ENCODE measurements at regions not wholly inside any gene's neighbourhood (a gene's known extent, or its start where the extent isn't known, plus 50 kb on each side); places are given as distances from the start of the nearest gene placed in this dataset.
A peak's percentile ranks its signal among the peaks of the same experiment; 100 is the strongest.

- ChIA-PET CTCF (no interaction called here), POLR2A (no interaction called here)
- Histone ChIP-seq H3K27me3 (replicated peaks in 1 of 2; ENCODE audit: control insufficient read depth in 2 of 2, extremely low read depth in 1 of 2, insufficient read depth in 2 of 2, low read length in 1 of 2) (no peaks in the 10 kb centered on the region), H3K27ac (ENCODE audit: low read length) (no peak overlapping the region), H3K4me3 (ENCODE audit: control insufficient read depth in 1 of 2, extremely low read depth in 1 of 2, low read length in 1 of 2) (no peak overlapping the region), H3K9me3 (no peaks in the 10 kb centered on the region), H3K36me3 (ENCODE audit: control insufficient read depth in 2 of 2, extremely low read depth in 1 of 2, insufficient read depth in 1 of 2, low read length in 1 of 2) (no peaks in the 10 kb centered on the region), H3K4me1 (ENCODE audit: control insufficient read depth in 1 of 2, extremely low read depth in 1 of 2, insufficient read depth in 2 of 2, low read length in 2 of 2) (peaks cover 0 to 12% of the 10 kb centered on the region in 2 experiments)
- H3K4me1 Mint-ChIP-seq = peaks cover 3 to 25% (median 7%) of the 10 kb centered on the region in 3 donors
- ATAC-seq (replicated peaks in 1 of 4) (peak in 2 of 4 experiments; percentile 54 to 98), DNase-seq (peak in 2 of 35 experiments; percentile 2 to 42)
- WGBS (ENCODE audit: insufficient coverage) = no CpG with 5 or more reads among the region's 2 CpGs
- H3K4me3 Mint-ChIP-seq = peak overlapping the region in 1 of 3 donors; percentile 43
- peak overlapping the region in 1 of 2 donors; percentile 59 for H3K27ac Mint-ChIP-seq
- peaks cover 6 to 22% (median 8%) of the 10 kb centered on the region in 3 donors for H3K9me3 Mint-ChIP-seq
- no peaks in the 10 kb centered on the region for H3K27me3 Mint-ChIP-seq
- H3K36me3 Mint-ChIP-seq = no peaks in the 10 kb centered on the region
Observed at GRCh38 chr6:101266063-101266462, 127.4 kb upstream of the GRIK2 start.

DNA sequence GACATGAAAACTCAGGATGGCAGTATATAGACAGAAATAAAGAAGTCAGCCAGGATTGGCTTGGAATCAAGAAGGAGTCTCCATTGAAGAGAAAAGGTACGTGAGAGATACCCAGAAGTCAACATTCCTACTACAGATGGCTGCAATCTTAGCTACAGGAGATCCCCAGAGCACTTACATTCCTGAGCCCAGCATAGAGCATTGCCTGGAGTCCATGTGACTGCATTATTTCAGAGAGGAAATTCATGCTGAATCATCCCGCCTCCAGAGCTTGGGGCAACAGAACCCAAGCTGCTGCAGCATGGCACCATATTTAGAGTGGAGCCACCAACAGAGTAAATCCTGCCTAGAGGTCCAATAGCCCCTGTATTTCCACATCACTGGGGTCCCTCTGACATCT lies 125.0 kb upstream of the GRIK2 start:
- Mint-ChIP-seq H3K36me3 (no peaks in the 10 kb centered on the region), H3K27ac (no peak overlapping the region), H3K9me3 (peaks cover 8 to 22% (median 9%) of the 10 kb centered on the region in 3 donors), H3K27me3 (no peaks in the 10 kb centered on the region), H3K4me1 (peaks cover 3 to 25% (median 7%) of the 10 kb centered on the region in 3 donors), H3K4me3 (no peak overlapping the region)
- WGBS (ENCODE audit: insufficient coverage) = 66% methylated on average over 2 of the region's 2 CpGs
- Histone ChIP-seq H3K36me3 (ENCODE audit: control insufficient read depth in 2 of 2, extremely low read depth in 1 of 2, insufficient read depth in 1 of 2, low read length in 1 of 2) (no peaks in the 10 kb centered on the region), H3K27me3 (replicated peaks in 1 of 2; ENCODE audit: control insufficient read depth in 2 of 2, extremely low read depth in 1 of 2, insufficient read depth in 2 of 2, low read length in 1 of 2) (no peaks in the 10 kb centered on the region), H3K4me1 (ENCODE audit: control insufficient read depth in 1 of 2, extremely low read depth in 1 of 2, insufficient read depth in 2 of 2, low read length in 2 of 2) (peaks cover 0 to 12% of the 10 kb centered on the region in 2 experiments), H3K9me3 (no peaks in the 10 kb centered on the region), H3K27ac (ENCODE audit: low read length) (no peak overlapping the region), H3K4me3 (ENCODE audit: control insufficient read depth in 1 of 2, extremely low read depth in 1 of 2, low read length in 1 of 2) (no peak overlapping the region)
- CTCF ChIA-PET = no interaction called here
- no peak for ATAC-seq (replicated peaks in 1 of 4)
- POLR2A ChIA-PET = no interaction called here
- DNase-seq = no peak

- DNase-seq (no peak), ATAC-seq (replicated peaks in 1 of 4) (no peak)
- H3K27ac Mint-ChIP-seq = no peak overlapping the region
- no peaks in the 10 kb centered on the region for H3K4me1 ChIP-seq (ENCODE audit: control insufficient read depth in 1 of 2, extremely low read depth in 1 of 2, insufficient read depth in 2 of 2, low read length in 2 of 2)
- H3K36me3 ChIP-seq (ENCODE audit: control insufficient read depth in 2 of 2, extremely low read depth in 1 of 2, insufficient read depth in 1 of 2, low read length in 1 of 2) = no peaks in the 10 kb centered on the region
- ChIA-PET CTCF (no interaction called here), POLR2A (no interaction called here)
- no peaks in the 10 kb centered on the region for H3K4me1 Mint-ChIP-seq
- no peaks in the 10 kb centered on the region for H3K27me3 Mint-ChIP-seq
- no peak overlapping the region for H3K4me3 ChIP-seq (ENCODE audit: control insufficient read depth in 1 of 2, extremely low read depth in 1 of 2, low read length in 1 of 2)
- no peaks in the 10 kb centered on the region for H3K36me3 Mint-ChIP-seq
- no peak overlapping the region for H3K4me3 Mint-ChIP-seq
- H3K9me3 Mint-ChIP-seq = peaks cover 0 to 3% (median 0%) of the 10 kb centered on the region in 3 donors
- no peaks in the 10 kb centered on the region for H3K9me3 ChIP-seq
- no peaks in the 10 kb centered on the region for H3K27me3 ChIP-seq (replicated peaks in 1 of 2; ENCODE audit: control insufficient read depth in 2 of 2, extremely low read depth in 1 of 2, insufficient read depth in 2 of 2, low read length in 1 of 2)
- WGBS (ENCODE audit: insufficient coverage) = no CpG with 5 or more reads among the region's 5 CpGs
- H3K27ac ChIP-seq (ENCODE audit: low read length) = no peak overlapping the region
Observed at GRCh38 chr6:101275251-101275650, 118.3 kb upstream of the GRIK2 start.

- H3K4me1 ChIP-seq (ENCODE audit: control insufficient read depth in 1 of 2, extremely low read depth in 1 of 2, insufficient read depth in 2 of 2, low read length in 2 of 2) = no peaks in the 10 kb centered on the region
- H3K9me3 ChIP-seq = no peaks in the 10 kb centered on the region
- ATAC-seq (replicated peaks in 1 of 4) (no peak), DNase-seq (no peak)
- H3K27me3 Mint-ChIP-seq = no peaks in the 10 kb centered on the region
- H3K27me3 ChIP-seq (replicated peaks in 1 of 2; ENCODE audit: control insufficient read depth in 2 of 2, extremely low read depth in 1 of 2, insufficient read depth in 2 of 2, low read length in 1 of 2) = no peaks in the 10 kb centered on the region
- no peak overlapping the region for H3K4me3 Mint-ChIP-seq
- ChIA-PET CTCF (no interaction called here), POLR2A (no interaction called here)
- no peak overlapping the region for H3K27ac Mint-ChIP-seq
- no peaks in the 10 kb centered on the region for H3K4me1 Mint-ChIP-seq
- H3K4me3 ChIP-seq (ENCODE audit: control insufficient read depth in 1 of 2, extremely low read depth in 1 of 2, low read length in 1 of 2) = no peak overlapping the region
- no peaks in the 10 kb centered on the region for H3K36me3 Mint-ChIP-seq
- H3K9me3 Mint-ChIP-seq = peaks cover 0 to 3% (median 0%) of the 10 kb centered on the region in 3 donors
- no peak overlapping the region for H3K27ac ChIP-seq (ENCODE audit: low read length)
- H3K36me3 ChIP-seq (ENCODE audit: control insufficient read depth in 2 of 2, extremely low read depth in 1 of 2, insufficient read depth in 1 of 2, low read length in 1 of 2) = no peaks in the 10 kb centered on the region
Observed at GRCh38 chr6:101276066-101276465, 117.4 kb upstream of the GRIK2 start.

DNA sequence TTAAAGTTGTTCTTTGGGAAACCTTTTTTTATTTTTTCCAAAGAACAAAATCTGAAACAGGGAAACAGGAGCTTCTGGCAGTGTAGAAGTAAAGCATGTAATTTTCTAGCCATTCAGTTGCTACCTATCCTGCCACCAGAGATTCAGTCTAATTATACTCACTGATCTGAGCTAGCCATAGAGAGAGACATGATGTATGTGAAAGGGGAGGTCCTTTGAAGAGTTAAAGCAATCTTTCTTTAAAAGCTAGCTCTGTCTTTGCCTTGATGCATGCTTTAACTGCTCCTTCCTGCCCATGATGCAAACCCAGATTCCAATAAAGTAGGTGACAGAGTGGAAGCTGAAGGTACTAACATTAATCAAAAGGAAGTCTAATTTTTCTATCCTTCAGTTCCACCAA lies 114.1 kb upstream of the GRIK2 start:
- Histone ChIP-seq H3K27me3 (replicated peaks in 1 of 2; ENCODE audit: control insufficient read depth in 2 of 2, extremely low read depth in 1 of 2, insufficient read depth in 2 of 2, low read length in 1 of 2) (no peaks in the 10 kb centered on the region), H3K36me3 (ENCODE audit: control insufficient read depth in 2 of 2, extremely low read depth in 1 of 2, insufficient read depth in 1 of 2, low read length in 1 of 2) (no peaks in the 10 kb centered on the region), H3K9me3 (no peaks in the 10 kb centered on the region), H3K4me1 (ENCODE audit: control insufficient read depth in 1 of 2, extremely low read depth in 1 of 2, insufficient read depth in 2 of 2, low read length in 2 of 2) (no peaks in the 10 kb centered on the region), H3K4me3 (ENCODE audit: control insufficient read depth in 1 of 2, extremely low read depth in 1 of 2, low read length in 1 of 2) (no peak overlapping the region), H3K27ac (ENCODE audit: low read length) (no peak overlapping the region)
- no peak for DNase-seq
- Mint-ChIP-seq H3K27ac (no peak overlapping the region), H3K36me3 (no peaks in the 10 kb centered on the region), H3K27me3 (no peaks in the 10 kb centered on the region), H3K4me3 (no peak overlapping the region), H3K4me1 (no peaks in the 10 kb centered on the region), H3K9me3 (peaks cover 0 to 3% (median 3%) of the 10 kb centered on the region in 3 donors)
- ATAC-seq (replicated peaks in 1 of 4) = no peak
- CTCF ChIA-PET = no interaction called here
- POLR2A ChIA-PET = no interaction called here

DNA sequence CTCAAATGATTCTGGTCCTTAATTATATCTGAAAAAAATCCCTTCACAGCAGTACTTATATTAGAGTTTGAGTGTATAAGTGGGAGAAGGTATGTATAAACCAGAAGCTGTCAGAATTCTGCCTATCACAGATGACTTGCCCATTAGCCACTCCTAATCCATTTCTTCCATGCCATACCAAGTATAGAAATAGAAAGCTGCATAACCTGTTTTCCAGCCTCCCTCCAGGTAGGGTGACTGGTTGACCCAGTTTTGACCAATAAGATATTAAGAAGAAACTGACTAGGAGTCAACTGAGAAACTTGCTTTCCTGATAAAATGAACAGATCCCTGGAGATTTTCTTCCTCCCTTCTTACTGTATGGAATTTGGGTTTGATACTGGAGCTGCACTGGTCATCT lies 112.2 kb upstream of the GRIK2 start:
- Mint-ChIP-seq H3K36me3 (no peaks in the 10 kb centered on the region), H3K4me1 (no peaks in the 10 kb centered on the region), H3K27me3 (no peaks in the 10 kb centered on the region), H3K27ac (no peak overlapping the region), H3K9me3 (peaks cover 0 to 3% (median 3%) of the 10 kb centered on the region in 3 donors), H3K4me3 (no peak overlapping the region)
- Histone ChIP-seq H3K36me3 (ENCODE audit: control insufficient read depth in 2 of 2, extremely low read depth in 1 of 2, insufficient read depth in 1 of 2, low read length in 1 of 2) (no peaks in the 10 kb centered on the region), H3K27me3 (replicated peaks in 1 of 2; ENCODE audit: control insufficient read depth in 2 of 2, extremely low read depth in 1 of 2, insufficient read depth in 2 of 2, low read length in 1 of 2) (no peaks in the 10 kb centered on the region), H3K9me3 (no peaks in the 10 kb centered on the region), H3K4me3 (ENCODE audit: control insufficient read depth in 1 of 2, extremely low read depth in 1 of 2, low read length in 1 of 2) (no peak overlapping the region), H3K27ac (ENCODE audit: low read length) (no peak overlapping the region), H3K4me1 (ENCODE audit: control insufficient read depth in 1 of 2, extremely low read depth in 1 of 2, insufficient read depth in 2 of 2, low read length in 2 of 2) (no peaks in the 10 kb centered on the region)
- DNase-seq = no peak
- POLR2A ChIA-PET = no interaction called here
- CTCF ChIA-PET = no interaction called here
- ATAC-seq (replicated peaks in 1 of 4) = no peak

DNA sequence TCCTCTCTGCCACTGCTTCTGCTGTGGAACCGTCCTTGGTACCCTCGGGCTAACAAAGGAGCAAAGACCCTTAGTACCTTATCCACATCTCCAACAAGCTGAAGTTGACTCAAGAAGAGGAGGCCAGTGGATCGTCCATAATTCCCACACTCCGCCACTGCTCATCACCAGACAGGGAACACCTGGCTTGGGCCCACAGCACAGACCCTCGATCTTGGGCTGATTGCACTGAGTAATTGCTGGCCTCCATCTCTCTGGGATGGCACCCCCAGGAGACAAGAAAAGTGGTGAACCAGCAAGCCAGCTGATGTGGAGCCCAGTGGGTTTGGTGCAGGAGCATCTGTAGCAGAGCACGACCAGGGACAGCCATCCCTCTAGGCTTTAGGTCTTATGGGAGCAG lies 109.4 kb upstream of the GRIK2 start:
- Histone ChIP-seq H3K27me3 (replicated peaks in 1 of 2; ENCODE audit: control insufficient read depth in 2 of 2, extremely low read depth in 1 of 2, insufficient read depth in 2 of 2, low read length in 1 of 2) (no peaks in the 10 kb centered on the region), H3K27ac (ENCODE audit: low read length) (no peak overlapping the region), H3K4me3 (ENCODE audit: control insufficient read depth in 1 of 2, extremely low read depth in 1 of 2, low read length in 1 of 2) (no peak overlapping the region), H3K36me3 (ENCODE audit: control insufficient read depth in 2 of 2, extremely low read depth in 1 of 2, insufficient read depth in 1 of 2, low read length in 1 of 2) (no peaks in the 10 kb centered on the region), H3K4me1 (ENCODE audit: control insufficient read depth in 1 of 2, extremely low read depth in 1 of 2, insufficient read depth in 2 of 2, low read length in 2 of 2) (no peaks in the 10 kb centered on the region), H3K9me3 (no peaks in the 10 kb centered on the region)
- Mint-ChIP-seq H3K4me3 (no peak overlapping the region), H3K27ac (no peak overlapping the region), H3K9me3 (peaks cover 0 to 3% (median 3%) of the 10 kb centered on the region in 3 donors), H3K36me3 (no peaks in the 10 kb centered on the region), H3K4me1 (no peaks in the 10 kb centered on the region), H3K27me3 (no peaks in the 10 kb centered on the region)
- ChIA-PET CTCF (no interaction called here), POLR2A (no interaction called here)
- WGBS (ENCODE audit: insufficient coverage) = 82% methylated on average over 5 of the region's 6 CpGs
- DNase-seq (no peak), ATAC-seq (replicated peaks in 1 of 4) (no peak)

Data from T-cell (primary cell).